GM19397 (cell line): ENCODE measurements at regions not wholly inside any gene's neighbourhood (a gene's known extent, or its start where the extent isn't known, plus 50 kb on each side); places are given as distances from the start of the nearest gene placed in this dataset.

Experiments
- ATAC-seq: cut with Tn5 transposase; IDR thresholded peaks from one replicate; pipeline ENCODE4 v1.9.1; 2021; ENCODE audit warnings: mild to moderate bottlenecking, moderate library complexity; ENCODE audit not compliant: unreplicated experiment

DNA sequence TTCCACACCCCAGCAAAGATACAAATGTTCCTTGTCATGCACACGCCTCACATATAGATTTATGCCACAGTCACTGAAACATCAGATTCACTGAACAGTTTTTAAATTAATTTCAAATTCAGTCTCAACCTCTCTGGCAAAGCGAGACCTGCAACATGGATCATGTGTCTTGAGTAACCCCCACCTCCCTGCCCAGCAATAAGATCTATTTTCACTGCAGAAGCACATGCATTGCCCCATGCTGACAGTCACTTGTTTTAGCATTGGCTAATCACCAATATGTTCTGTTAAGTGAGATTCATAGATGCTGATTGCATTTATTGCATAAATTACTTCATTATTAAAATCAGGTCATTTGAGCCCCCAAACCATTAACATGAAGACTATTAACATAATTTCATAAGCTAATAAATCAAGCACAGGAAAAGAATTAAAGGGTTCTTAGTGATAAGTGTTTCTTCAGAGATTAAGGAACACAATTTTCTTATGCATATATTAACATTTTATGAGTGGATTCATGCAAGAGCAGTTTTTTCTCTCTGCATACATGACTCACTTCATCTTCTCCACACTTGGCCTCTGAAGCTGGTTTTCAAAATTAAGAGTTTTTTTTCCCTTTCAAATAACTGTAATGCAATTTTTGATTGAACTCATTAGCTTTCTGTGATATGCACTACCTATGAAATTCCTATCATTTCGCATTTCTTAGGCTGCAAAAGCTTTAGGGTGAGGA, 173.2 kb upstream of the SOX4 start:
- no peak for ATAC-seq

DNA sequence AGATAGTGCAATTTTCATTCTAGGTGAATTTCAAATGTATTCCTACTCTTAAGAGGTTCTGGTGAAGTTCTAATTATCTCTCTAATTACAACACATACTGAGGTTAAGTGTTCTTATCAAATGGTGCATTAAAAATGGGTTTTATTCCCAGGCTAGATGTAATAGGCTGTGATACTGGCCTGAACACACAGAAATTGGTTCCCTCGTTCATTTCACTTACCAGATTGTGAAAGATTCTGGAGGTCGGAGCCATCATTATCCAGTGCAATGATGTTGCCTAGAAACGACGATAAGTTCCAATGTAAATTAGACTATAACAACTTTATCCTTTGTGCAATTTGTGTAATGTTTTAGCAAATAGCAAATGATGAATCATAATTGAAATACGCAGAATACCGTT, 172.6 kb upstream of the SOX4 start:
- no peak for ATAC-seq

DNA sequence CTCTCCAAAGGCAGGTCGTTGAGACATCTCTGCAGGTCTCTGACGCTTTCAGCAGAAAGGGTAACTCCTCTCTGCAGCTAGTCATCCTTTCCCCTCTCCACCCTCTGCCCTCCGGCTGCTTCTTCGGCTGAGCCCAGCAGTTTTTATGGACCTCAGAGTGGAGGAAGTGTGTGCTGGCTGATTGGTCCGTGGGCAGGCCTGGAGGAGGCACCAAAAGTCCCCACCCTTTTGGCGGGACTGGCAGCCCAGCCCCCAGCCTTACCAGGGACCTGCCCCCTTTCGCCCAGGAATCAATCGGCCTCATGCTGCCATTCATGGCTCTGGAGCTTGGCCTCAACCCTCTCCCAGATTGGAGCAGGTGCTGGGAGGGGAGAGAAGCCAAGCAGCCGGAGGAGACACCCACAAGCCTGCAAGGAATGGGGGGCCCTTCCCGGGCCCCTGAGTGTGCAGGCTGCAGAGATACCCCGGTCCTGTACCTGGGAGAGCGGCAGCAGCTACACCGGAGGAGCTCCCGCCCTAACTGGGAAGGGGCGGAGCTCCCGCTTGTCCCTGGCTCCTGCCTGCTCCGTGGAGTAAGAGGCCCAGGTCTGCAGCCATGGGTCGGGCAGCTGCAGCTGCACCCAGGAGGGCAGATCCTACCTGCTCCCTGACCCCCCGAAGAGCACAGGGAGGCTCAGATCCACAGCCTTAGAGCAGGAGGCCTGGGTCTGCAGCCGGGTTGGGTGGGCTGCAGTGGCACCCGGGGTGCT, 170.3 kb upstream of the SOX4 start:
- no peak for ATAC-seq

DNA sequence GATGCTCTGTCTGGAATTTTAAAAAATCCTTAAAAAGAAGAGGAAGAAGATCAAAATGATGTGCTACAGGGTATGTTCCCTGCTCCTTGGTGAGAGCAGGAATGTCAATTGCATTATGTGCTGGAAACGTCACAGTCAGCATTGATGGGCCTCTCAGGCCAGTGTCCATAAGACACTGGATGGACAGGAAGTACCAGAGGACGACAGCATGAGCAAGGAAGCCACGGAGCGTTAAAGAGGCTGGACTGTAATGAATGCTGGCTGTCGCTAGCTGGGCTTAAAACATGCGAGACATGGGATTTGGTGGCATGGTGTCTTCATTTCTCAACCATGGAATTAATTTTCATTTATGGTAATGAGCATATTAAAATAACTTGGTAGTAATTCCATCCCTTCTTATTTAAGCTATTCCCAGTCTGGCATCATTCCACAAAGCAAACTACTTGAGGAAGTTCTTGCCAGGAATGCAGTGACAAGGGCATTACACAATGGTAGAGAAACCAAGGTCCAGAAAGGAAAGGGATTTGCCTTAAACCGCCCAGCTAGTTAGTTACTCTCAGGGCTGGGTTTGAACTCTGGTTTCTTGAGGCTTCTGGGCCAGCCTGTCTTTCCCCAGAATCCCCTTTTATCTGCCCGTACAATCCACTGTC, 166.6 kb upstream of the SOX4 start:
- ATAC-seq: no peak

DNA sequence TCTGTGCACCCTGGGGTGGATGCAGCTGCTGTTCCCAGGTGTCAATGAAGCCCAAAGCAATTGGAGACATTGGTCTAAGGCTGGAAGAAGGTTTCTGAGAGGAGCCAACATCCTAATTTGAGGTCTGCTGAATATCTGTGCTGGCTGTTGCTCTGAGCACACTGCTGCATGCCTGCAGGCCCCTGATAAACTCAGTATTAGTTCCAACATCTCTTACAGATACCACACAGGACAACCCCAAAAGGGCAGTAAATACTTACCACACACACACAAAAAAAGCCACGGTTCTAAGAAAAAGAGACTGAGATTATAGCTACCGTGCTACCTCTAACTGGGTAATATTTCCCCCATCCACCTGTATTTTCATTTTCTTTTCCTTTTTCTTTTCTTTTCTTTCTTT, 164.3 kb upstream of the SOX4 start:
- no peak for ATAC-seq

DNA sequence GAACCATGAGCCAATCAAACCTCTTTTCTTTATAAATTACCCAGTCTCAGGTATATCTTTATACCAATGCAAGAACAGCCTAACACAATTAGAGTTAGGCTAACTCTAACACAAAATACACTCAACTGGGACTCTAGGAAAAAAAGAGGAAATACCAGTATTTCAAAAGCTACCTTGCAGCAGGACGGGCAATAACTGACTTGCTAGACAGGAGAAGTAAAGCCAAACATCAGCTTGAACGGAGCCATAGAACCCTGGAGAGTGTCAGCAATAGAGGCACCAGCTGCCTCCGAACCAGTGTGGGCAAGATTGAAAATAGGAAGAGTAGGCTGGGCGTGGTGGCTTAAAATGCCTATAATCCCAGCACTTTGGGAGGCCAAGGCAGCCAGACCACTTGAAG, 162.0 kb upstream of the SOX4 start:
- ATAC-seq: no peak

DNA sequence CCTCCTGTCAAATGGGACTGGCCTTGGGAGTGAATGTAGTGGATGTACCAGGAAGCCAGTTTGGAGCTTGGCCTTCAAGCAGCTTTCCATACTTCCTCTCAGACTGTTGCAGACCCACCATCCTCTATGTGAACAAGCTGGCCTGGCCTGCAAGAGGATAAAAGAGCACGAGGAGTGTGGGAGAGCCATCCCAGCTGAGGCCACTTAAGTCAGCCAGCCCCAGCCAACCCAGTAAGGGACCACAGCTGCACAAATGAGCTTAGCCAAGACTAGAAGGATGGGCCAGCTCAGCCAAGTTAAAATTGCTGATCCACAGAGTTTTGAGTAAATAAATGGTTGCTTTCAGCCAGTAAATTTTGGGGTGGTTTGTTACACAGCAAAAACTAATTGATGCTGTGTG, 156.9 kb upstream of the SOX4 start:
- ATAC-seq: no peak

DNA sequence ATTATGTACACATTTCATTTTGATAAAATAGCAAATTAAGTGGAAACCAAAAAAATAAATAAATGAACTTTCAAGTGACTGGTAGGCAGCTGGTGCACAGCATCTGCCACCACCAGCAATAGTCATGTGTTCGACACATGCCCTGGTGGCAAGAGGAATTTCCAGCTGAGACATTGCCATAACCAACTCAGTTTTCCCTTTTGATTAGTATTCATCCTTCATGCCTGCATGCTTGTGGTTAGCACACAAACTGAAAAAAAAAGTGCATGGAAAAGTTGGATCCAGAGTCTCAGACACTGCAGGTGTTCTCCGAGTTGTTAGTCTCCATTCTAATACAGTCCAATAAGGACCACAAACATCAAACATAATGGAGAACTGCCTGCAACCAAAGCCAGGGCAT, 156.0 kb upstream of the SOX4 start:
- ATAC-seq: no peak

DNA sequence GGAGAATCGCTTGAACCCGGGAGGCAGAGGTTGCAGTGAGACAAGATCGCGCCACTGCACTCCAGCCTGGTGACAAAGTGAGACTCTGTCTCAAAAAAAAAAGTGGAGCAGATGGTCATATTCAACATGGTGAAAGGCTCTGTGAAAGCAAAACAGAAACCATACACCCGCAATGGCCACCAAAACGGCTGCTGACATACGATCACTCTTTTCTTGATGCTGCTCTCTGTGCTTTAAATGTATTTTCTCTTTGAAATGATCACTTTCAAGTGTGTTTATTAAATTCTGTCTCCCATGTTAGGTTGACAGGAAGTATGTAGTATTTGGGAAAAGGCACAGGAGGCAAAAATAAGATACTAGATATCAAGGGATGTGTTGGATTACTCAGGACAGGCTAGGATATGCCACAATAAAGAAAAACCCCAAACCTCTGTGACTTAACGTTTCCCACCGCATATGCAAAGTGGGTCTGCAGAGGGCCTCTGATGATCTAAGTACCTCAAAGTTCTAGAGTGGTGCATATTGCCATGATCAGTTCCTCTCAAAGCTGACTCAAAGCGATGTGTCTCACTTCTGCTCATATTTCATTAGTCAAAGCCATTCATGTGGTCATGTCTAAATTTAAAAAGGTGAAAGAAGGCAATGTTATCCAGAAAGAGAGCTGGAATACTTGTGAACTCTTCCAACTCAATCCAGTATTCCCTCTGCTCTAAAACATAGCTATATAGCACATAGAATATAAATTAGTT, 155.1 kb upstream of the SOX4 start:
- ATAC-seq: peak; percentile 97

DNA sequence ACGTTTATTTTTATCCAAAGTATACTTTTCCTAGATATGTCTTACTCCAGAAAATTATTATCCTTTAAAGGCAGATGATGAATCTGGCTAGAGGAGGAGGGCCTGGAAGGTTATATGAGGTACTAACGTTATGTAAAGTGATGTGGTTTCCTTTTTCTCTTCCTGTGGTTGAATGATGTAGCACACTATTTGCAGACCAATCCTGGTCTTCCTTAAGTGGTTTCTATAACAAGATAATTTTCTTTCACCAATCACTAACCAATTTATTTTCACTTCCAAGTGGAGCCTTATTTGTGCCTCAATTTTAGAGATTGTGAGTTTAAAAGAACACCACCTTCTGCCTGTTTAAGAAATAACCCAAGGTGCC, 154.6 kb upstream of the SOX4 start:
- peak; percentile 54 for ATAC-seq

DNA sequence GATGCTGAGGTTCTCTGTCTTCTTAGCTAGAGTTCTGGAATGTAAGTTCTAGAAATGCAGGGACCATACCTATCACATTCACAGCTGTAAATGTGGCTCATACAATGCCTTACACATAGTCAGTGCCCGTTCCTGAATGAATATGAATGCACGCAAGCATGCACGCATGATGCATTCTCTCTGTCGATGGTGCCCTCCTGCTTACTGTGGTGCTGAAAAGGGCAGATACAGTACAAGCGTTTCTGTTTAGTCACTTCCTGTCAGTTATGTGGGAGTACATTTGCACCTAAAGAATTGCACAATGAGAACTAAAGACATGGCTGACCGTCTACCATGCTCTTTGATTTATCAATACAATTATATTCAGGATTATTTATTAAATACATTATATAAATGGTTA, 152.2 kb upstream of the SOX4 start:
- ATAC-seq: no peak

DNA sequence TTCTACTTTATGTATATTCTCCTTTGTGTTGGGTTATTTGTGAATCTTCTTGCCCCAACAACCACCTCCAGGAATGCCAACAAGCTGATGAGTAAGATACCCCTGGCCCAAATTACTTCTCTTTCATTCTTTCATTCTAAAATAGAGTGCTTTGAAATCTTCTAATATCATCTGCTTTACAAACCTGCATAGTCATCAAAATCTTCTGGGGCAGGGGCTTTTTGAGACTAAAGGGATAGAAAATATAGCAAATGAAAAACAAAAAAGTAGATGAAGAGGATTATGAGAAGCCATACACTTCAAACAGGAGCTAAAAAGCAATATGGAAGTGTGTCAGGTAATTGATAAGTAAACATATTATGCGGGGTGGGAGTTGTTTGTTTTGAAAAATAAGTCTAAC, 150.7 kb upstream of the SOX4 start:
- ATAC-seq: no peak

DNA sequence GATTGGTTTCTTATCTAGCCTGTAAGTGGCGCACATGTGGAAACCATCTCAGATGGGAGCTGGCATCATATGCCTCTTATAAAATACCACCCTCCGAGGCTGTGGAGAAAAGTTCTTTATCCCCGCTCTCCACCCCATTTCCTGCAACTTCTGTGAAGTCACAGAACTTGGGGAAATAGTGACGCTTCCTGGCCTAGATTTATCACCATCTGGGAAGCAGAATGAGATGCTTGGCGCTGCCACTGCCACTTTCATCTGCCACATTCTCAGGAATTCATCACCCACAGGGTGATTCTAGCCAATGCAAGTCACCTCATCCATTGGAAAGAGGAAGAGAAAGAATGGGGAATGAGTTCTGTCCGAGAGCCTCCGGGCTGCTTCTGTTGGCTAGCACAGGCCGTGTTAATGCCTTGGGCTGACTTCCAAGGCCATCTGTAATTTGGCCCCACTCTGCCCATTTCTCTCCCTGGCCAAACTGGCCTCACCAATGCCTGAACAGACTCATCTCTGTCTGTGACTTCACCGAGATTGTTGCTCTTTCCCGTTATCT, 148.8 kb upstream of the SOX4 start:
- no peak for ATAC-seq

DNA sequence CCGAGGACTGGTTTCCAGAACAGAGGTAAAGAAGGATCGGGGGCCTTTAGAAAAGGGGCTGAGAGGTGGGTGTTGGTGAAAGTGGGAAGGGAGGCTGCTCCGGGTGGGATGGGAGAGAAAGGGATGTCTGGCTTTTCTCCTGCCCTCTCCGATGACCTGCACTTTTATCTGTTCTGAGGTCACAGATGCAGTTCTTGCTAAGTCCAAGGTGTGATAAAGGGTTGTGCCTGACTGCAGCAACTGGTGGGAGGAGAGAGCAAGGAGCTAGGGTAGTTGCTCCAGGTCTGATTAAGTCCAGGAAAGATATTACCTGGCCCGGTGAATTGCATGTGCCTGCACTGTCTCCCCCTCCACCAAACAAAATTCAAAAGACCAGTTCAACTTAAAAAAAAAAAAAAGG, 145.6 kb upstream of the SOX4 start:
- ATAC-seq: no peak

DNA sequence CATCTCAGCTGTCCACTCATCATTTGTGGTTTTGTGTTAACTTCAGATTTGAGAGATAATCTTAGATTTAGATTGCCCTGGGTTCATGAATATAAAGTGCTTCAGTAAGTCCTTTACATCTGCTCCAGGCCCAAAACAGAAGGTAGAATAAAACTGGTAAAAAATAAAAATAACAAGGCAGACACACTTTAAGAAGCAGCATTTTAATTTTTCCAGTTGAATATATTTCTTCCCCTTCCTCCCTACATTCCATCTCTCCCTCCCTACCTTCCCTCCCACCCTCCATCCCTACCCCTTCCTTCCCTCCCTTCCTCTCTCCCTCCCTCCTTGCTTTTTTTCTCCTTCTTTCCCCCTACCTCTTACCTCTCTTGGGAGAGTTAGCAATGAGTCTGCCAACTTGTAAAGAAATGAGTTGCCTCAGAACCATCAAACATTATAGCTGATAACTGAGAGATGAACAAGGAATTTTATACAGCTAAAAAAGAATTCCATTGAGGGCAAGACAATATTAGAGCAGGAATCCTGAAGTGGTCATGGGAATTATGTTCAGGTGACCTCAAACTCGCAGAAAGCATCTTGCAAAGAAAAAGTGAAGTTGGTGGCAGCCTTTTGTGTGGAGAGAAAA, 145.0 kb upstream of the SOX4 start:
- no peak for ATAC-seq

DNA sequence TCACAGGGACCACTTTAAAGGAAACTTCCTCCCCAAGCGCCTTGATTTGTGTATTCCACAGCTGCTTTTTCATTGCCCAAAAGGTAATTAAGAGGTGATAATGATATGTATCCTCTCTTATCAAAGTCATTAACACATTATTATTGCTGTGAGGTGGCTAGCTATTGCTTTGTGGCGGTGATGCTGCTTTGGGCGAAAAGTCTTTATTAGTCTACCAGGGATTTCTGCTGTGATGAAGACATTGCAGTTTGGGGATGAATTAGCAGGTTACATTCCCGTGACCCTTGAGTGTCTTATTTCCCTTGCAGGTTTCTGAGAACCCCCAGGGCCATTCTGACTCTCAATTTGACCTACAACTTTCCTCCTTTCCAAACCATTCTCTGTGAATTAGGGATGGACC, 143.4 kb upstream of the SOX4 start:
- ATAC-seq: no peak

DNA sequence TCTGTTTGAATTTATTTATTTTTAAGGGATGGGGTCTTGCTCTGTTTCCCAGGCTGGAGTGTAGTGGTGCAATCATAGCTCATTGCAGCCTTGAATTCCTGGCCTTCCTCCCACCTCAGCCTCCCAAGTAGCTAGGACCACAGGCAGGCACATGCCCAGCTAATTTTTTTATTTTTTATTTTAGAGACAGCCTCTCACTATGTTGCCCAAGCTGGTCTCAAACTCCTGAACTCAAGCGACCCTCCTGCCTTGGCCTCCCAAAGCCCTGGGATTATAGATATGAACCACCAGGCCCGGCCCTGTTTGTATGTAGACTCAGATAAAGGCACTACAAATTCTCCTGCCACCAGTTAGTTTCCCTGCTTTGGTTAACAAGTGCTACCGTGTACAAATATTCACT, 142.9 kb upstream of the SOX4 start:
- no peak for ATAC-seq

DNA sequence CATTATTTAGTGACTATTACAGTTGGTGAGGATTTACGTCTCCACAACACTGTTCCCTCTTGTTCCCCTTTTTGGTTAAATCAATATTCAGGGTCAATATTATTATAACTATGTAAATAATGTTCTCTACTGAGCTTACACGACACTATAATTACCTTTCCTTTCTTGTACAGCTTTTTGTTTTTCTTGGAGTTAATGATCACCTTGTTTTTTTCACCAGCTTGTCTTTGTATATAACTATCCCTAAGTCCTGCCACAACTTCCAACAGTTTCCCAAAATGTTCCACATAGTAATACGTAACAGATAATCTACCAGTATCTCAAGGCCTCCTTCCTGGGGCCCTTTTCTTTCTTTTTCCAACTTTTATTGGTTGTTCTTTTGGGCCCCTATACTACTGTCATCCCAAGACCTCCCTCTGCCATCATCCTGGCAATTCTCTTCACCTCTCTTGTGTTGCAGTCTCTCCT, 142.0 kb upstream of the SOX4 start:
- no peak for ATAC-seq

DNA sequence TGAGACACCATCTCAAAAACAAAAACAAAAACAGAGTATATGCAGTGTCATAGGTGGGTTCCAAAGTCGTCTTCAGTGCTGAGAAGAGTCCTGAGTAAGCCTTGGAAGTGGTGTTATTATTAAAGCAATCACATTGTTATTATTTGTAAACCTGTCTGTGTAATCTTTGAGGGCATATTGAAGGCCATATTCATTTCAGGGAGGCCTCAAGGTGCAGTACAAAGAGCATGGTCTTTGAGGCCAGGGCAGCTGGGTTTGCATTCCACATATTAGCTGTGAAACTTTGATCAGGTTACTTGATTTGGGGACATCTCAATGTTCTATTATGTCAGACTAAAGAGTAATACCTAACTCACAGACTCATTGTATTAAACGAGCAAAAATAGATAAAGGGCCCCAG, 139.3 kb upstream of the SOX4 start:
- ATAC-seq: no peak

DNA sequence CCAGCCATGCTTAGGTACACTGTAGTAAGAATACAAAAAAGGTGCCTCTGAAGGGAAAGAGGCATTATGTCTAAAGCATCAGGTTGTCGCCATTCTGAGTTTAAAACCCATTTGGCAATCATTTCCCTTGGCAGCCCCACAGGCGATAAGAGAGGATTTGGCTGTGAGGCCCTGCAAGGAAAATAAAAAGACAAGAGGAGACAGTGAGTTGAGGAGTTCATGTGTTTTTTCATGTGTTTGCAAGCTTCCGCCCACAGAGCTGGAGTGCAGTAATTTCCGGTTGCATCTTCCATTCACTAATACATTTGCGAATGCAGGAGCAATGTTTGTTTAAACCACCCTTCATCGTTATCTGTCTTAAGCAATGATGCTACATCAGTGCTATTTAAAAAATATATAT, 138.5 kb upstream of the SOX4 start:
- ATAC-seq: no peak

DNA sequence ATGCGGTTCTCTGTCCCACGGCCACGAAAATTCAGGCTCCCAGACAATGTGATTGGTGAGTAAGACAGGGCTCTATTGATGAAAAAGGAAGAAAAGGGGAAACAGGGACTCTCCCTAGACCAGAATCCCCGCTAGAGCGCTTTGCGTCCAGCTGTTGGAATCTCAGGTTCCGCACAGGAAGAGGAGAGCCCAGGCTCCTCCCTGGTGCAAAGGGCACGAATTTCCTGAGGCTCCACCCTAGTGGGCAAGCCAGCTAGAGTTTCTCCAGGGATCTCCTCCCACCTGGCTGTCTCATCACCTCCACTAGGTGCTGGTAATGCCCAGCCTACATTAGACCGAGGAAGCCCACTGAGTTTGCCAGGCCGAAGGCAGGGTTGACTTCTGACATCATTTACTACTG, 135.9 kb upstream of the SOX4 start:
- no peak for ATAC-seq
